ENCODE measurements at regions not wholly inside any gene's neighbourhood (a gene's known extent, or its start where the extent isn't known, plus 50 kb on each side); places are given as distances from the start of the nearest gene placed in this dataset.

- no peak for TF ChIP-seq CTCF (IDR thresholded peaks at IDR 0.05; ENCODE audit: low read depth, low read length, missing control alignments)
- DNase-seq (ENCODE audit: extremely low read depth, low read depth), result no peak
- no peak overlapping the region for H3K4me3 ChIP-seq (replicated peaks; ENCODE audit: low read depth, low read length)
Observed at GRCh38 chr9:38120961-38121360, 51.9 kb upstream of the SHB start.

DNA sequence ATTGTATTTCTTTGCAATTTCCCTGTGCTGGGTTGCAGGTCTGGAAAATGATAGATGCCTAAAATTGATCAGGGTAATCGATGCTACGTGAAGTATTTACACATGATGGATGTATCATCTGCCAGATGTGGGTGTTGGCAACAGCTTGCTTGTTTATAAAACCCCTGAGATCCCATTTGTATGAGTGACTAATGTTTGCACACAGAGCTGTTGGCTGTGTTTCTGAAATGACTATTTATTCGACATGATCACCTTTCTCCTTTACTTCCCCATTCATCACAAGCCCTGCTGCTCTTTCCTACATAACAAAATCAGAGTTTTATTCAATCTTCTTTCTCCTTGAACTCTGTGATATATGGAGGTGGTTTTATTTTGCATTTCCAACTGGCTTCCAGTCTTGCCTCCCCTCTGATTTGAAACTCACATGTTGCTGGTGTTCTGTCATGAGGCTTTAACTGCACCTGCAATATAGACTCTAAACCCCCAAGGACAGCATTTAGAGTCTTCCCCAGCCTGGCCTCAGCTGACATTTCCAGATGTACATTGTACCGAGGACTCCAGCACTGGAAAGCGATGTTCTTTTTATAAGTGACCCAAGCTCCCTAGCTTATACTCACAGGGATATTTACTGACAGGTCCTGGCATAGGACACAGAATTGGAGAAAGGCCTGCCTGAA lies 50.7 kb upstream of the SHB start:
- TF ChIP-seq CTCF (IDR thresholded peaks at IDR 0.05; ENCODE audit: low read depth, low read length, missing control alignments), result no peak
- no peak overlapping the region for H3K4me3 ChIP-seq (replicated peaks; ENCODE audit: low read depth, low read length)
- no peak for DNase-seq (ENCODE audit: extremely low read depth, low read depth)

- H3K4me3 ChIP-seq (replicated peaks; ENCODE audit: low read depth, low read length), result no peak overlapping the region
- TF ChIP-seq CTCF (IDR thresholded peaks at IDR 0.05; ENCODE audit: low read depth, low read length, missing control alignments), result no peak
- DNase-seq (ENCODE audit: extremely low read depth, low read depth), result no peak
Observed at GRCh38 chr9:38118862-38119438, 49.9 kb upstream of the SHB start.
